ENCODE measurements at regions not wholly inside any gene's neighbourhood (a gene's known extent, or its start where the extent isn't known, plus 50 kb on each side); places are given as distances from the start of the nearest gene placed in this dataset.

DNA sequence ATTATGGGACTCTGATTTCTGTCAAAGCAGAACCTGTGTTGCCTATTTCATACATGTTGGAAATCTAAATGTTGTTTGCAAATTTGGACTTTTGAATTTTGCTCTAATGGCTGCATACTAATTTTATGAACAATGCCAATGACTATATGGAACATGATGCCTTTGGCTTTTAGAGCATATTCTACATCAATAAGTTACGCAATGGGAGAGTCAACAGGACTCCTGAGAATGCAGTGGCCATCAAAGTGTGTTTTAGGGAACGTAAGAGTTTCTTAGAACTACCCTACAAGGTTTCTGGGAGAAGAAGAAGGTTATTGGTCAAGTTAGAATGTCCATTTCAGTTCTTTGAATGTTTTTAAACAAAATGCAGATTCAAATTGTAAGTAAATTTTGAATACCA lies 76.1 kb downstream of the SLIT2 start:
- H3K56ac ChIP-seq (ENCODE audit: insufficient read length, low read depth, low read length), result no peak overlapping the region
- H3K27me3 Mint-ChIP-seq (ENCODE audit: low read depth), result no peaks in the 10 kb centered on the region
- no peak overlapping the region for H4K8ac ChIP-seq (replicated peaks; ENCODE audit: insufficient read length, low read depth, low read length)
- H3K27me3 ChIP-seq (ENCODE audit: insufficient read depth, low read length), result no peaks in the 10 kb centered on the region
- no peak overlapping the region for H3K4me2 ChIP-seq (ENCODE audit: insufficient read depth, insufficient read length, low read length)
- H3K79me2 ChIP-seq (ENCODE audit: insufficient read depth, low read length), result no peaks in the 10 kb centered on the region
- no peak for TF ChIP-seq CTCF (conservative IDR thresholded peaks at IDR 0.05)
- H3K14ac ChIP-seq (ENCODE audit: insufficient read depth, low read length), result no peak overlapping the region
- no peak overlapping the region for H2BK15ac ChIP-seq (ENCODE audit: low read depth, low read length)
- no peak overlapping the region for H3T11ph ChIP-seq (ENCODE audit: low read length)
- no peak overlapping the region for H2AK5ac ChIP-seq (ENCODE audit: insufficient read length, low read length)
- no peaks in the 10 kb centered on the region for H4K20me1 ChIP-seq (ENCODE audit: control insufficient read depth, insufficient read depth, insufficient read length)
- H3K36me3 Mint-ChIP-seq (ENCODE audit: insufficient read depth in 1 of 3, low read depth in 3 of 3), result no peaks in the 10 kb centered on the region
- no peaks in the 10 kb centered on the region for H3K9me3 Mint-ChIP-seq
- no peak overlapping the region for H3K9ac ChIP-seq (ENCODE audit: extremely low read depth, insufficient read length, low read length)
- no peak overlapping the region for H4K5ac ChIP-seq (ENCODE audit: insufficient read length, low read depth, low read length)
- no peak overlapping the region for H3K4me3 Mint-ChIP-seq
- H2BK20ac ChIP-seq (ENCODE audit: low read depth, low read length, poor library complexity, severe bottlenecking), result no peak overlapping the region
- H2BK120ac ChIP-seq (ENCODE audit: low read depth, low read length, poor library complexity, severe bottlenecking), result no peak overlapping the region
- no peak overlapping the region for H2BK5ac ChIP-seq (ENCODE audit: insufficient read length, low read length)
- no peaks in the 10 kb centered on the region for H3K4me1 ChIP-seq (ENCODE audit: insufficient read depth, low read length)
- H2BK12ac ChIP-seq (ENCODE audit: insufficient read length, low read depth, low read length), result no peak overlapping the region
- no peak overlapping the region for H3K4ac ChIP-seq (ENCODE audit: low read depth, low read length)
- no peaks in the 10 kb centered on the region for H3K79me1 ChIP-seq (ENCODE audit: insufficient read depth, low read depth, low read length, poor library complexity, severe bottlenecking)
- no peak overlapping the region for H3K18ac ChIP-seq (ENCODE audit: insufficient read length, low read depth, low read length)
- peaks cover under 1 to 3% of the 10 kb centered on the region in 2 experiments; a peak in 2 of 4 replicates for H3K4me1 Mint-ChIP-seq
- H3K9me3 ChIP-seq (ENCODE audit: control insufficient read depth, low read depth, low read length), result no peaks in the 10 kb centered on the region
- no peak for DNase-seq
- no peak overlapping the region for H4K91ac ChIP-seq (ENCODE audit: insufficient read length, low read depth, low read length)
- H3K23ac ChIP-seq (ENCODE audit: insufficient read length, low read depth, low read length), result no peak overlapping the region
- H3K27ac ChIP-seq (ENCODE audit: insufficient read length, low read depth, low read length), result no peak overlapping the region
- no CpG with 5 or more reads among the region's 2 CpGs for WGBS (ENCODE audit: extremely low coverage, insufficient read length, low lambda C conversion rate)
- no peaks in the 10 kb centered on the region for H3K23me2 ChIP-seq (ENCODE audit: insufficient read length, low read depth, low read length, poor library complexity, severe bottlenecking)
- no peak overlapping the region for H3K27ac Mint-ChIP-seq
- H2AFZ ChIP-seq (ENCODE audit: low read length), result no peak overlapping the region
